ENCODE measurements at regions not wholly inside any gene's neighbourhood (a gene's known extent, or its start where the extent isn't known, plus 50 kb on each side); places are given as distances from the start of the nearest gene placed in this dataset.

DNA sequence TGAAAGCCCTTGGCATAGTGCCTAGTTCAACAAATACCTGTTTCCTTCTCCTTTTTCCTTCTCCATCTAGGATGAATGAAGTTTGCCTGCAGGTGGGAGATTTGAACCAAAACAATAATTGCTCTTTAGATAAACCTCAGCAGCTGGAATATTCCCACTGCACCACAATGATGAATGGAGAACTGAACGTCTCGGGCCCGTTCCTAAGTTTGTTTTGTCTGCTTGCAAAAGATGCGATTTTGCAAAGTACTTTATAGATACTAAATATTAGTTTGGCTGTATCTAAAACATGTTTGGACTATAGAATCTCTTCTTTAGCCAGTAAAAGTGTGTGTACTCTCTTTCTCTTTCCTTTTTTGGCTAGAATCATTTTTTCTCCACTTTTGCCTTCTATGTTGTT is 75.8 kb upstream of the BMPER start:
- TF ChIP-seq CTCF (IDR thresholded peaks at IDR 0.05) (no peak), POLR2A (IDR thresholded peaks at IDR 0.05) (no peak), POLR2AphosphoS5 (IDR thresholded peaks at IDR 0.05) (no peak)

Measured in suprapubic skin (tissue), 4 donors.